Panc1 (cell line): ENCODE measurements at regions not wholly inside any gene's neighbourhood (a gene's known extent, or its start where the extent isn't known, plus 50 kb on each side); places are given as distances from the start of the nearest gene placed in this dataset.
A peak's percentile ranks its signal among the peaks of the same experiment; 100 is the strongest.

Source experiments
- ATAC-seq: fragments of 200-7000 bp; cut with Tn5 transposase; 2 replicates; pipeline ENCODE4 v1.9.1; 2020; ENCODE audit warnings: mild to moderate bottlenecking, moderate library complexity
- BruUV-seq: library from RNA; stranded (reverse); fragments of 400-500 nt; replicated peaks from 2 replicates; lab custom pipeline; 2021; lab: Mats Ljungman, UMichigan
- CTCF ChIA-PET: fragments of 300-600 bp; sonication (Branson Sonifier 250); formaldehyde crosslinking; loops from one replicate; lab custom pipeline; 2022; ENCODE audit warnings: antibody characterized with exemption; lab: Charles Lee
- POLR2A ChIA-PET: fragments of 300-600 bp; sonication (Branson Sonifier 250); formaldehyde crosslinking; loops from one replicate; lab custom pipeline; 2022; ENCODE audit warnings: antibody characterized with exemption; lab: Charles Lee
- DNase-seq: peaks from one replicate; pipeline ENCODE4 v3.0.0-alpha.2; 2010; ENCODE audit warnings: low read depth, low spot score
- H3K27ac ChIP-seq: 2 replicates; pipeline ENCODE4 v1.5.1; 2011; ENCODE audit warnings: mild to moderate bottlenecking, low read length, inconsistent platforms
- H3K27me3 ChIP-seq: fragments of 200-500 bp; sonication (Bioruptor generic); 2 replicates; pipeline ENCODE4 v1.6.0; 2014; ENCODE audit warnings: low read length, inconsistent platforms; ENCODE audit not compliant: control insufficient read depth, insufficient read depth
- H3K36me3 ChIP-seq: fragments of 200-500 bp; sonication (Bioruptor generic); 2 replicates; pipeline ENCODE4 v1.5.1; 2014; ENCODE audit warnings: inconsistent platforms, mild to moderate bottlenecking, low read length, moderate library complexity; ENCODE audit not compliant: control insufficient read depth, insufficient read depth
- H3K4me1 ChIP-seq: 2 replicates; pipeline ENCODE4 v1.5.1; 2011; ENCODE audit warnings: inconsistent platforms, mild to moderate bottlenecking, low read length, moderate library complexity; ENCODE audit not compliant: control insufficient read depth, insufficient read depth
- H3K4me3 ChIP-seq, 2 experiments: 2 replicates each; pipeline ENCODE4 v1.5.1; 2011 to 2012; ENCODE audit warnings: low read depth in 2 of 2, low read length in 2 of 2, mild to moderate bottlenecking in 2 of 2, inconsistent platforms in 1 of 2, moderate library complexity in 1 of 2
- H3K9me3 ChIP-seq: fragments of 200-500 bp; sonication (Bioruptor generic); 2 replicates; pipeline ENCODE4 v1.5.1; 2014; ENCODE audit warnings: low read depth, mild to moderate bottlenecking, inconsistent platforms, low read length, moderate library complexity; ENCODE audit not compliant: control insufficient read depth, insufficient read depth
- CTCF ChIP-seq: fragments of 450-650 bp; IDR thresholded peaks from 2 replicates; pipeline ENCODE4 v1.5.1; 2017; ENCODE audit warnings: mild to moderate bottlenecking
- POLR2AphosphoS5 ChIP-seq: IDR thresholded peaks from 2 replicates; pipeline ENCODE4 v1.6.1; 2012; ENCODE audit warnings: mild to moderate bottlenecking, low read depth, low read length, moderate library complexity
- REST ChIP-seq, 2 experiments: IDR thresholded peaks; 2 replicates each; pipeline ENCODE4 v1.6.1; 2011 to 2012; ENCODE audit warnings: low read depth in 2 of 2, control low read depth in 1 of 2, low read length in 1 of 2, mild to moderate bottlenecking in 1 of 2, moderate library complexity in 1 of 2; ENCODE audit not compliant: insufficient read depth in 1 of 2
- SIN3A ChIP-seq: IDR thresholded peaks from 2 replicates; pipeline ENCODE4 v1.6.1; 2012; ENCODE audit warnings: low read depth, mild to moderate bottlenecking, low read length, moderate library complexity, borderline replicate concordance; ENCODE audit not compliant: insufficient read depth
- TCF7L2 ChIP-seq: IDR thresholded peaks from 2 replicates; pipeline ENCODE4 v1.6.1; 2011; ENCODE audit warnings: mild to moderate bottlenecking, low read depth, low read length, inconsistent platforms
- in situ Hi-C: cut with HindIII; loops from 2 replicates; pipeline ENCODE4 v1.10.0; 2016; ENCODE audit warnings: low sequenced_read_pairs, low pct_unique_long_range_greater_than_20kb
- intact Hi-C: fragments of 100-400 bp; cut with micrococcal nuclease; formaldehyde crosslinking; loops from one replicate; pipeline ENCODE4 v1.10.0; 2022; ENCODE audit not compliant: unreplicated experiment

GRCh38 chr10:15440204-15440711, 69.2 kb upstream of the FAM171A1 start:
- ATAC-seq (no peak), DNase-seq (no peak)
- ChIA-PET CTCF (no interaction called here), POLR2A (interaction anchor here (0.5 kb wide), 1 partner anchor 204 kb away, joined by 9 read pairs; no protein-coding TSS in a partner anchor)
- TF ChIP-seq TCF7L2 (no peak), REST (IDR thresholded peaks at IDR 0.05; ENCODE audit: insufficient read depth in 1 of 2, low read depth in 2 of 2, low read length in 1 of 2) (no peak), SIN3A (no peak), POLR2AphosphoS5 (no peak), CTCF (no peak)
- Histone ChIP-seq H3K27ac (no peak overlapping the region), H3K9me3 (no peaks in the 10 kb centered on the region), H3K4me3 (no peak overlapping the region), H3K27me3 (no peaks in the 10 kb centered on the region), H3K36me3 (no peaks in the 10 kb centered on the region), H3K4me1 (no peaks in the 10 kb centered on the region)
- BruUV-seq, result no TSS peak
- in situ Hi-C loops, result no loop called here
- intact Hi-C loops, result no loop called here

GRCh38 chr10:15439341-15439842, 68.3 kb upstream of the FAM171A1 start:
- BruUV-seq, result no TSS peak
- TF ChIP-seq TCF7L2, result no peak
- TF ChIP-seq SIN3A, result no peak
- TF ChIP-seq REST (IDR thresholded peaks at IDR 0.05; ENCODE audit: insufficient read depth in 1 of 2, low read depth in 2 of 2, low read length in 1 of 2), result no peak
- peak; percentile 28; the same call in 1 of the 2 replicates for TF ChIP-seq CTCF
- POLR2A ChIA-PET, result no interaction called here
- Histone ChIP-seq H3K4me1 (no peaks in the 10 kb centered on the region), H3K9me3 (no peaks in the 10 kb centered on the region), H3K27me3 (no peaks in the 10 kb centered on the region), H3K36me3 (no peaks in the 10 kb centered on the region), H3K4me3 (peak overlapping the region; percentile 21 to 45), H3K27ac (no peak overlapping the region)
- CTCF ChIA-PET, result interaction anchor here (0.6 to 0.7 kb wide), 2 partner anchors 246 to 374 kb away, joined by 3 to 4 read pairs; no protein-coding TSS in a partner anchor
- intact Hi-C loops, result no loop called here
- in situ Hi-C loops, result no loop called here
- ATAC-seq, result peak; percentile 73
- DNase-seq, result no peak
